Ishikawa (cell line): ENCODE measurements at regions not wholly inside any gene's neighbourhood (a gene's known extent, or its start where the extent isn't known, plus 50 kb on each side); places are given as distances from the start of the nearest gene placed in this dataset.

ENCODE experiments used
- CREB1 ChIP-seq: IDR thresholded peaks from 2 replicates; pipeline ENCODE4 v1.6.1; 2012; ENCODE audit warnings: low read depth
- EGR1 ChIP-seq: IDR thresholded peaks from 2 replicates; pipeline ENCODE4 v1.6.1; 2012
- MAX ChIP-seq: IDR thresholded peaks from 2 replicates; pipeline ENCODE4 v1.6.1; 2012
- TAF1 ChIP-seq: IDR thresholded peaks from 2 replicates; pipeline ENCODE4 v1.6.1; 2012; ENCODE audit warnings: low read depth, mild to moderate bottlenecking
- USF1 ChIP-seq: IDR thresholded peaks from 2 replicates; pipeline ENCODE4 v1.6.1; 2012
- YY1 ChIP-seq: IDR thresholded peaks from 2 replicates; pipeline ENCODE4 v1.6.1; 2012; ENCODE audit warnings: low read depth

- TF ChIP-seq EGR1 (no peak), YY1 (no peak), USF1 (no peak), MAX (no peak), TAF1 (no peak), CREB1 (no peak)
Observed at GRCh38 chr4:103787057-103787456, 67.3 kb upstream of the TACR3 start.
